WTC11 (cell line): ENCODE measurements at regions not wholly inside any gene's neighbourhood (a gene's known extent, or its start where the extent isn't known, plus 50 kb on each side); places are given as distances from the start of the nearest gene placed in this dataset.

Experiments
- FOXP1 ChIP-seq: sonication (generic); formaldehyde crosslinking; IDR thresholded peaks from 2 replicates; pipeline ENCODE4 v1.8.0; 2022; ENCODE audit warnings: missing genetic modification reagents, mild to moderate bottlenecking, moderate library complexity, borderline replicate concordance
- GABPB1 ChIP-seq: sonication (generic); formaldehyde crosslinking; IDR thresholded peaks from 2 replicates; pipeline ENCODE4 v1.8.1; 2023; ENCODE audit warnings: mild to moderate bottlenecking, missing genetic modification reagents
- JUN ChIP-seq: sonication (generic); formaldehyde crosslinking; IDR thresholded peaks from 2 replicates; pipeline ENCODE4 v1.8.0; 2023; ENCODE audit warnings: mild to moderate bottlenecking, missing genetic modification reagents
- NFYB ChIP-seq: sonication (generic); formaldehyde crosslinking; conservative IDR thresholded peaks from 2 replicates; pipeline ENCODE4 v1.8.0; 2022; ENCODE audit warnings: low read depth, missing genetic modification reagents
- ZNF263 ChIP-seq: sonication (generic); formaldehyde crosslinking; IDR thresholded peaks from 2 replicates; pipeline ENCODE4 v1.8.1; 2022; ENCODE audit warnings: low read depth, mild to moderate bottlenecking, moderate library complexity, missing genetic modification reagents
- TF ChIP-seq, protein P1 (sequence below): sonication (generic); formaldehyde crosslinking; IDR thresholded peaks from 2 replicates; pipeline ENCODE4 v1.8.1; 2022; ENCODE audit warnings: mild to moderate bottlenecking, moderate library complexity, missing genetic modification reagents
- TF ChIP-seq, protein P2 (sequence below): fragments of 250-450 bp; sonication (Bioruptor Pico); IDR thresholded peaks from 2 replicates; pipeline ENCODE4 v1.9.0; 2021; ENCODE audit warnings: mild to moderate bottlenecking
- TF ChIP-seq, protein P3 (sequence below): fragments of 200-600 bp; IDR thresholded peaks from 2 replicates; pipeline ENCODE4 v1.8.0; 2022; ENCODE audit warnings: antibody characterized with exemption
- TF ChIP-seq, protein P4 (sequence below): sonication (generic); formaldehyde crosslinking; IDR thresholded peaks from 2 replicates; pipeline ENCODE4 v1.8.1; 2023; ENCODE audit warnings: mild to moderate bottlenecking, missing genetic modification reagents

DNA sequence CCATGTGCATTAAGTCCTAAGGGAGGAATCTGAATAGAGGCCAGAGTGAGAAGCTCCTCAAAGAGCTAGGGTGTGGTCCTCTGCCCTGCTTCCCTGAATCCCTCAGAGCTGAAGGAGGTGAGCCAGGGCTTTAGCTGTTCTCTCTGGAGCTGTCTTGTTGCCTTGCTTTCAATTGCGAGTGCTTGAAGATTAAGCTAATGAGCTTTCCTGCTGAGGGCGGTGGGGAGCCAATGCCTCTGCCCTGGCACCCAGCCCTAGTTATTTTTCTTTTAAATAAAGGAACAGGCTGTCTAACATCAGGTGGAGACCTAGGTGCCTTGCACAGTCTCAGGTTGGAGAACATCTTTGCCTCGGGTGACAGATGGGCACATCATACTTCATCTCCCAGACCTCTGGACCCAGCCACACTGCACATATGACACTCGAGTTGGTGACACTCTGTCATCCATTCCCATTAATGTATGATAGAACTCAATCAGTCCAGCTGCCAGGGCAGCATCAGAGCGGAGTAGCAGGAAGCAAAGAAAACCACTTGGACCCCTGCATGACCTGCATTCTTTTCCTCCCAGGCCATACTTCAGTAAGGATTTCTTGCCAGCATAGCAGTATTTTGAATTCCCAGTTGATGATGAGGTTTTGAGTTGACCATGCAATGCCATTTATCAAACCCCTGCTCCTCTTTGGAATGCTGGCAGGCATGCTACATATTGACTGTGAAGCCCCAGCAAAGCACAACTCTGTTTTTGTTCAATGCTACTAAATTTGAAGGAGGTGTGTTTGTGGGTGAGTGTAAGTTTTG, 292.7 kb downstream of the RNF144A start:
- TF ChIP-seq ZNF263 (CRISPR knock-in tag) (no peak), NFYB (CRISPR knock-in tag) (no peak), JUN (no peak), FOXP1 (CRISPR knock-in tag) (no peak), GABPB1 (no peak)
- TF ChIP-seq, protein P1, sequence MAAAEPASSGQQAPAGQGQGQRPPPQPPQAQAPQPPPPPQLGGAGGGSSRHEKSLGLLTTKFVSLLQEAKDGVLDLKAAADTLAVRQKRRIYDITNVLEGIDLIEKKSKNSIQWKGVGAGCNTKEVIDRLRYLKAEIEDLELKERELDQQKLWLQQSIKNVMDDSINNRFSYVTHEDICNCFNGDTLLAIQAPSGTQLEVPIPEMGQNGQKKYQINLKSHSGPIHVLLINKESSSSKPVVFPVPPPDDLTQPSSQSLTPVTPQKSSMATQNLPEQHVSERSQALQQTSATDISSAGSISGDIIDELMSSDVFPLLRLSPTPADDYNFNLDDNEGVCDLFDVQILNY (CRISPR knock-in tag), result no peak
- TF ChIP-seq, protein P2, sequence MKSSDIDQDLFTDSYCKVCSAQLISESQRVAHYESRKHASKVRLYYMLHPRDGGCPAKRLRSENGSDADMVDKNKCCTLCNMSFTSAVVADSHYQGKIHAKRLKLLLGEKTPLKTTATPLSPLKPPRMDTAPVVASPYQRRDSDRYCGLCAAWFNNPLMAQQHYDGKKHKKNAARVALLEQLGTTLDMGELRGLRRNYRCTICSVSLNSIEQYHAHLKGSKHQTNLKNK, result no peak
- TF ChIP-seq, protein P3, sequence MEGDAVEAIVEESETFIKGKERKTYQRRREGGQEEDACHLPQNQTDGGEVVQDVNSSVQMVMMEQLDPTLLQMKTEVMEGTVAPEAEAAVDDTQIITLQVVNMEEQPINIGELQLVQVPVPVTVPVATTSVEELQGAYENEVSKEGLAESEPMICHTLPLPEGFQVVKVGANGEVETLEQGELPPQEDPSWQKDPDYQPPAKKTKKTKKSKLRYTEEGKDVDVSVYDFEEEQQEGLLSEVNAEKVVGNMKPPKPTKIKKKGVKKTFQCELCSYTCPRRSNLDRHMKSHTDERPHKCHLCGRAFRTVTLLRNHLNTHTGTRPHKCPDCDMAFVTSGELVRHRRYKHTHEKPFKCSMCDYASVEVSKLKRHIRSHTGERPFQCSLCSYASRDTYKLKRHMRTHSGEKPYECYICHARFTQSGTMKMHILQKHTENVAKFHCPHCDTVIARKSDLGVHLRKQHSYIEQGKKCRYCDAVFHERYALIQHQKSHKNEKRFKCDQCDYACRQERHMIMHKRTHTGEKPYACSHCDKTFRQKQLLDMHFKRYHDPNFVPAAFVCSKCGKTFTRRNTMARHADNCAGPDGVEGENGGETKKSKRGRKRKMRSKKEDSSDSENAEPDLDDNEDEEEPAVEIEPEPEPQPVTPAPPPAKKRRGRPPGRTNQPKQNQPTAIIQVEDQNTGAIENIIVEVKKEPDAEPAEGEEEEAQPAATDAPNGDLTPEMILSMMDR, result no peak
- TF ChIP-seq, protein P4, sequence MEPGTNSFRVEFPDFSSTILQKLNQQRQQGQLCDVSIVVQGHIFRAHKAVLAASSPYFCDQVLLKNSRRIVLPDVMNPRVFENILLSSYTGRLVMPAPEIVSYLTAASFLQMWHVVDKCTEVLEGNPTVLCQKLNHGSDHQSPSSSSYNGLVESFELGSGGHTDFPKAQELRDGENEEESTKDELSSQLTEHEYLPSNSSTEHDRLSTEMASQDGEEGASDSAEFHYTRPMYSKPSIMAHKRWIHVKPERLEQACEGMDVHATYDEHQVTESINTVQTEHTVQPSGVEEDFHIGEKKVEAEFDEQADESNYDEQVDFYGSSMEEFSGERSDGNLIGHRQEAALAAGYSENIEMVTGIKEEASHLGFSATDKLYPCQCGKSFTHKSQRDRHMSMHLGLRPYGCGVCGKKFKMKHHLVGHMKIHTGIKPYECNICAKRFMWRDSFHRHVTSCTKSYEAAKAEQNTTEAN (CRISPR knock-in tag), result no peak
